ENCODE measurements at regions not wholly inside any gene's neighbourhood (a gene's known extent, or its start where the extent isn't known, plus 50 kb on each side); places are given as distances from the start of the nearest gene placed in this dataset.

GRCh38 chr5:37991301-37992299 lies 151.8 kb upstream of the GDNF start:
- TF ChIP-seq, protein P1, sequence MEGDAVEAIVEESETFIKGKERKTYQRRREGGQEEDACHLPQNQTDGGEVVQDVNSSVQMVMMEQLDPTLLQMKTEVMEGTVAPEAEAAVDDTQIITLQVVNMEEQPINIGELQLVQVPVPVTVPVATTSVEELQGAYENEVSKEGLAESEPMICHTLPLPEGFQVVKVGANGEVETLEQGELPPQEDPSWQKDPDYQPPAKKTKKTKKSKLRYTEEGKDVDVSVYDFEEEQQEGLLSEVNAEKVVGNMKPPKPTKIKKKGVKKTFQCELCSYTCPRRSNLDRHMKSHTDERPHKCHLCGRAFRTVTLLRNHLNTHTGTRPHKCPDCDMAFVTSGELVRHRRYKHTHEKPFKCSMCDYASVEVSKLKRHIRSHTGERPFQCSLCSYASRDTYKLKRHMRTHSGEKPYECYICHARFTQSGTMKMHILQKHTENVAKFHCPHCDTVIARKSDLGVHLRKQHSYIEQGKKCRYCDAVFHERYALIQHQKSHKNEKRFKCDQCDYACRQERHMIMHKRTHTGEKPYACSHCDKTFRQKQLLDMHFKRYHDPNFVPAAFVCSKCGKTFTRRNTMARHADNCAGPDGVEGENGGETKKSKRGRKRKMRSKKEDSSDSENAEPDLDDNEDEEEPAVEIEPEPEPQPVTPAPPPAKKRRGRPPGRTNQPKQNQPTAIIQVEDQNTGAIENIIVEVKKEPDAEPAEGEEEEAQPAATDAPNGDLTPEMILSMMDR (IDR thresholded peaks at IDR 0.05), result no peak
- TF ChIP-seq POLR2AphosphoS5 (IDR thresholded peaks at IDR 0.05), result no peak
